GM12892 (cell line): ENCODE measurements at regions not wholly inside any gene's neighbourhood (a gene's known extent, or its start where the extent isn't known, plus 50 kb on each side); places are given as distances from the start of the nearest gene placed in this dataset.

ENCODE experiments used
- POLR2A ChIP-seq: IDR thresholded peaks from 2 replicates; pipeline ENCODE4 v1.6.1; 2011; ENCODE audit warnings: low read depth, low read length, control low read depth
- POLR2AphosphoS5 ChIP-seq: IDR thresholded peaks from 2 replicates; pipeline ENCODE4 v1.6.1; 2011; ENCODE audit warnings: low read depth, low read length, control low read depth
- TAF1 ChIP-seq: IDR thresholded peaks from 2 replicates; pipeline ENCODE4 v1.6.1; 2011; ENCODE audit warnings: low read depth, mild to moderate bottlenecking, control low read depth, low read length, borderline replicate concordance

DNA sequence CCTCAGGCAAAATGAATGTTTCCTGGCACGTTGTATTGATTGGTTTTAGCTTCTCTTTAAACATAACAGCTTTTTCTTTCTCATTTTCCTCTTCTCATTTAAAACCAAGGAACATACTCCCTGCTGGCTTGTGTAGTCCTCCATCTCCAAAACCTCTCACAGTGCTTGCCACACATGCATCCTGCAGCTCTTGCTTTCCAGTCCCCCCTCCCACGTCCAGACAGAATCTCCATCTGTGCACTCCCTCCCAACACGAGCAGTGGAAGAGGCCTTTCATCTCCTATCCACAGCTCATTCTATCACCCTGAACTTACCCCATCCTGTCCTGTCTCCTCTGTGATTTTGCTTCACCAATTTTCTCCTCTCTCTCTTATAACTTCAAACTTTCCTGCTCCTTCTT lies 99.6 kb upstream of the THSD7B start:
- TF ChIP-seq POLR2AphosphoS5 (no peak), TAF1 (no peak), POLR2A (no peak)
